Epidermal melanocyte (primary cell): ENCODE measurements at regions not wholly inside any gene's neighbourhood (a gene's known extent, or its start where the extent isn't known, plus 50 kb on each side); places are given as distances from the start of the nearest gene placed in this dataset.

ENCODE experiments used
- DNase-seq: peaks from one replicate; pipeline ENCODE4 v3.0.0; 2011; ENCODE audit warnings: low spot score; ENCODE audit not compliant: insufficient read length

- DNase-seq = no peak
These were observed 83.8 kb downstream of the AXIN2 start for GRCh38 chr17:65477600-65477999.

GRCh38 chr17:65474660-65475059, 86.8 kb downstream of the AXIN2 start:
- DNase-seq = no peak

- no peak for DNase-seq
These were observed 87.5 kb downstream of the AXIN2 start for GRCh38 chr17:65473985-65474384.

GRCh38 chr17:65473363-65473762, 88.1 kb downstream of the AXIN2 start:
- DNase-seq = no peak

- DNase-seq = peak; percentile 79
These were observed 88.7 kb downstream of the AXIN2 start for GRCh38 chr17:65472666-65473309.

- no peak for DNase-seq
These were observed 90.7 kb downstream of the AXIN2 start for GRCh38 chr17:65470783-65471182.

GRCh38 chr17:65468321-65468720, 93.1 kb downstream of the AXIN2 start:
- DNase-seq = no peak

GRCh38 chr17:65467156-65467555, 94.3 kb downstream of the AXIN2 start:
- no peak for DNase-seq

GRCh38 chr17:65466547-65466946, 94.9 kb downstream of the AXIN2 start:
- no peak for DNase-seq

- DNase-seq = no peak
These were observed 98.2 kb downstream of the AXIN2 start for GRCh38 chr17:65463242-65463641.

- DNase-seq = no peak
These were observed 101.6 kb downstream of the AXIN2 start for GRCh38 chr17:65459677-65460347.

- DNase-seq = no peak
These were observed 103.7 kb downstream of the AXIN2 start for GRCh38 chr17:65457635-65458257.

- no peak for DNase-seq
These were observed 104.3 kb downstream of the AXIN2 start for GRCh38 chr17:65457183-65457582.

- no peak for DNase-seq
These were observed 104.9 kb downstream of the AXIN2 start for GRCh38 chr17:65456368-65457151.

GRCh38 chr17:65455972-65456343, 105.5 kb downstream of the AXIN2 start:
- DNase-seq = no peak

GRCh38 chr17:65455154-65455971, 106.1 kb downstream of the AXIN2 start:
- DNase-seq = no peak

GRCh38 chr17:65453204-65453931, 108.1 kb downstream of the AXIN2 start:
- DNase-seq = no peak

GRCh38 chr17:65449495-65449894, 112.0 kb downstream of the AXIN2 start:
- no peak for DNase-seq

GRCh38 chr17:65447823-65448222, 113.6 kb downstream of the AXIN2 start:
- no peak for DNase-seq

GRCh38 chr17:65446838-65447526, 114.5 kb downstream of the AXIN2 start:
- no peak for DNase-seq
